Activated naive CD8-positive, alpha-beta T cell treated with anti-CD3 and anti-CD28 coated beads, Interleukin-2, amount 10 ng/mL, durations not matched to agents 7 days and 5 days (primary cell): ENCODE measurements at regions not wholly inside any gene's neighbourhood (a gene's known extent, or its start where the extent isn't known, plus 50 kb on each side); places are given as distances from the start of the nearest gene placed in this dataset.

ENCODE experiments used
- ATAC-seq: fragments of 150-1000 bp; cut with Tn5 transposase; one replicate; pipeline ENCODE4 v1.10.0; 2021; ENCODE audit warnings: low read depth, moderate library complexity
- POLR2A ChIA-PET: fragments of 350-600 bp; sonication (Branson Sonifier 250); formaldehyde crosslinking; loops from one replicate; lab custom pipeline; 2021; ENCODE audit warnings: antibody characterized with exemption; lab: Charles Lee
- DNase-seq: peaks from one replicate; pipeline ENCODE4 v3.0.0; 2021
- H3K27ac Mint-ChIP-seq: one replicate; pipeline ENCODE4 v1.8.0; 2022; ENCODE audit warnings: mild to moderate bottlenecking, mixed read lengths
- H3K27me3 Mint-ChIP-seq: one replicate; pipeline ENCODE4 v1.8.0; 2022; ENCODE audit warnings: mild to moderate bottlenecking, moderate library complexity, mixed read lengths
- H3K36me3 Mint-ChIP-seq: one replicate; pipeline ENCODE4 v1.8.0; 2021; ENCODE audit warnings: mild to moderate bottlenecking, mixed read lengths
- H3K4me1 Mint-ChIP-seq: one replicate; pipeline ENCODE4 v1.8.0; 2021; ENCODE audit warnings: mixed read lengths
- H3K4me3 Mint-ChIP-seq: one replicate; pipeline ENCODE4 v1.8.0; 2022; ENCODE audit warnings: mild to moderate bottlenecking, moderate library complexity, mixed read lengths
- H3K9me3 Mint-ChIP-seq: one replicate; pipeline ENCODE4 v1.8.0; 2021; ENCODE audit warnings: mixed read lengths

DNA sequence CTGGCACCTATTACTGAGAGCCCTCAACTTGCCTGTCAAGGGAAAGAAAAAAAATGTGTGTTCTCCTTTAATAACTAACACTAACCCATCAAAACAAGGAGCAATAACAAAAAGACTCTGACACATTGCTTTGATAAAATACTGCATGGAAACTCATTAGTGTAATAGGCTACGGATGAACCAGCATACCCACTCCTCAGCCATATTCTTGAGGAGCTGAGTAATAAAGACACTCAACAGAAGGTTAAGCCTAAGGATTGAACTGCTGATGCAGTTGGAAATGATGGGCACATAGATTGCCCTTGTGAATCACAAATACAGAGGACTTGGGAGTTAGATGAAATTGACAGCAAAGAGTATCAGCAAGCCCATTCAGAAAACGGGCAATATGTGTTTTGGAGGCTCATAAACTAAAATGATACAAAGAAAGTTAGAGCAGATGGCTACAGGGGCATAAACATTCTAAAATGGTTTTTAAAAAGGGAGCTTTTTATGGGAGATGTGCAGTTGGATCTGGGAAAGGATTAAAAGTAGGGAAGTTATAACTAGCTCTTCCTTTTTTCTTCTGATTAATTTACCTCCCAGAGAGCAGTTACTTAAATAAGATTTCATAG lies 447.6 kb upstream of the IL12A start:
- no peak overlapping the region for H3K4me3 Mint-ChIP-seq

DNA sequence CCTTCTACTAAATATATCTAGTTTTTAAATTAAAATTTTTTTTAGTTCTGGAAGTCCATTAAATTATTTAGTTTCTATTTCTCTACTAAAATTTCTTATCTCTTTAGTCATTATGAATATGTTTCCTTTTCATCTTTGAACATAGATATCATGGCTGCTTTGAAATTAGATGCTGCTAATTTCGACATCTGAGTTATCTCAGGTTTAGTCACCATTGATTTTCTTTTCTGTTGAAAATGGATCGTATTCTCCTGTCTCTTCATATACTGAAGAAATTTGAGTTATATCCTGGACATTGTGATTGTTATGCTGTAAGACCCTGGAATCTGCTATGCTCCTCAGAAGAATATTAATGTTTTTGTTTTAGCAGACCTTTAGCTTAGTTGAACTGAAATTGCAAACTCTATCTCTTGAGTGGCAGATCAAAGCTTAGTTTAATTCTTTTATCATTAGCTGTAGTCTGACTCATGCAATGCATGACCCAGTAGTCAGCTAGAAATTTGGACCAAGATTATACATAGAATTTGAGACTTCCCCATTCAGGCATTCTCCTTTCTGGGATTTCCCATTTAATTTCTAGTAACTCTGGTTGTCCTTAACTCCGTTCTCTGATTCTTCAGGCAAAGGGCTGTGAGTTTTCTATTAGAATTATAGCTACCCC lies 439.8 kb upstream of the IL12A start:
- POLR2A ChIA-PET = no interaction called here
- H3K27me3 Mint-ChIP-seq = no peaks in the 10 kb centered on the region
- ATAC-seq (no peak), DNase-seq (no peak)
- peaks cover 2% of the 10 kb centered on the region for H3K9me3 Mint-ChIP-seq
- H3K36me3 Mint-ChIP-seq = no peaks in the 10 kb centered on the region
- no peaks in the 10 kb centered on the region for H3K4me1 Mint-ChIP-seq
- H3K4me3 Mint-ChIP-seq = no peak overlapping the region
- no peak overlapping the region for H3K27ac Mint-ChIP-seq

More for the DNA sequence above, 447.6 kb upstream of the IL12A start:
- H3K9me3 Mint-ChIP-seq = peaks cover 3% of the 10 kb centered on the region
- ATAC-seq = no peak
- H3K27me3 Mint-ChIP-seq = no peaks in the 10 kb centered on the region
- DNase-seq = no peak
- POLR2A ChIA-PET = no interaction called here
- no peaks in the 10 kb centered on the region for H3K4me1 Mint-ChIP-seq
- no peak overlapping the region for H3K27ac Mint-ChIP-seq
- H3K36me3 Mint-ChIP-seq = no peaks in the 10 kb centered on the region

DNA sequence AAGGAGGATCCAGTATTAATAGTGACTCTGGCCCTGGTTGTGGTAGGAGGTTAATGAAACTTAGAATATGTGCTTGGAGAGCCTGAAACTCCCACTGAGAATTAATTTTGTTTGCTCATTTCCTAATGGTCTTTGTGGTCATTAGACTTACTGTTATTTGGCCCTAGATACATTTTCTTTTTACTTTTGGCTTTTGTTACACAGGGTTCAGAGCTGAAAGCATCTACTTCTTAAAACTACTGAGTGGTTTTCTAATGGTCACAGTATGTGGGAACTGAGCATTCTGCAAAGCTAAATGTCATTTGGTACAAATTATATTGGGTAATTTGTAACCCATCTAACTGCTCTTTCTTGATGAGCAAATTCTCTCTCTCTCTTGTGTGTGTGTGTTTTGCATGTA lies 433.4 kb upstream of the IL12A start:
- H3K9me3 Mint-ChIP-seq = no peaks in the 10 kb centered on the region
- POLR2A ChIA-PET = no interaction called here
- H3K4me1 Mint-ChIP-seq = no peaks in the 10 kb centered on the region
- ATAC-seq (no peak), DNase-seq (no peak)
- H3K27ac Mint-ChIP-seq = no peak overlapping the region
- H3K27me3 Mint-ChIP-seq = no peaks in the 10 kb centered on the region
- H3K4me3 Mint-ChIP-seq = no peak overlapping the region
- H3K36me3 Mint-ChIP-seq = no peaks in the 10 kb centered on the region

DNA sequence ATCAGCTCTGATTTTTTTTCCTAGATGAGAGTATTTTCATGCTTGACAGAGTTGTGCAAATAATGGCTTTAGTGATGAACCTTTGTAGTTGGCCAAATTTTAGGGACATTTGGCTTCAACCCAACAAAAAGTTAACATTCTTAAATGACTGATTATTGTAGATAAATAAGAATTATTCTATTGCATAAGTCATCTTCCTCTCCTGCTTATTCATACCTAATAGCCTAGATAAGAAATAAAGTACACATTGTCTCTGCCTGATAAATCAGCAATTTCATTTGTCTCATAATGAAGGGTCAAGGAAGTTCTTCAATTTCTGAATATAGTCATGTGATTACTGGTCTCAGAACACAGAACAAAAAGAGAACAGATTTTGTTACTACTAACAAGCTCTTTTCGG lies 428.9 kb upstream of the IL12A start:
- no peaks in the 10 kb centered on the region for H3K27me3 Mint-ChIP-seq
- no peak overlapping the region for H3K27ac Mint-ChIP-seq
- H3K4me1 Mint-ChIP-seq = no peaks in the 10 kb centered on the region
- POLR2A ChIA-PET = no interaction called here
- H3K36me3 Mint-ChIP-seq = no peaks in the 10 kb centered on the region
- no peaks in the 10 kb centered on the region for H3K9me3 Mint-ChIP-seq
- no peak overlapping the region for H3K4me3 Mint-ChIP-seq
- DNase-seq (no peak), ATAC-seq (no peak)

DNA sequence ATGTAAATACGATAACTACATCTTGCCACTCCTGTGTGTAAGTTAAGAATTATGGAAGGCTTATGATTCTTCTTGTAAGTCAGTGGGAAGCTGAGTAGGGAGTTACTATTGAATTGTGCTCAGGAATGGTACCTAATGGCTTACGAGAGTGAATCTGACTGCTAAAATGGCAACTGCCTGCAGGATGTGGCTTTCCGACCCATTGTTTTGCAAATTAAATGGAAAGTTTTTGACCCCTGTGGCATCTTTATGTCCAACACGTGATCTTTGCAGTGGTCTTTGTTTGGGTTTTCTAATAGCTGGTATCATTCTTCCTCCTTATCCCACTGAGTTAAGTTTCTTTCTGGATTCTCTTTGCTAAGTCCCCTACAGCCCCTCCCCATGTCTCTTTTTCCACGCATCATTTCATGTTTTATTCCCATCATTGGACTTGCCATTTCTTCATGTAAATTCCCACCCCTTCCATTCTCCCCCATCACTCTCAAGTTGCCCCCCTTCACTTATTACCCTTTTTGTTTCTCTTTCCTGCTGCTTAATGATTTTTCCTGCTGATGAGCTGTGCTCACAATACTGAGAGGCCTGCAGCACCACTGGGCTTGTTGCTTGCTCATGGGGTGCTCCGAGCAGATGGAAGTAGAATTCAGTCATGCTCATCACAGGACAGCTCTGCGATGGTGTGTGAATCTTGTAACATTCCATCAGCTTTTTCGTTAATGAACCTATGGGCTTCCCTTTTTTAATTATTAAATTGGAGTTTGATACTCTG lies 428.2 kb upstream of the IL12A start:
- DNase-seq (no peak), ATAC-seq (no peak)
- POLR2A ChIA-PET = no interaction called here
- Mint-ChIP-seq H3K27me3 (no peaks in the 10 kb centered on the region), H3K27ac (no peak overlapping the region), H3K4me1 (no peaks in the 10 kb centered on the region), H3K36me3 (no peaks in the 10 kb centered on the region), H3K9me3 (no peaks in the 10 kb centered on the region), H3K4me3 (no peak overlapping the region)

DNA sequence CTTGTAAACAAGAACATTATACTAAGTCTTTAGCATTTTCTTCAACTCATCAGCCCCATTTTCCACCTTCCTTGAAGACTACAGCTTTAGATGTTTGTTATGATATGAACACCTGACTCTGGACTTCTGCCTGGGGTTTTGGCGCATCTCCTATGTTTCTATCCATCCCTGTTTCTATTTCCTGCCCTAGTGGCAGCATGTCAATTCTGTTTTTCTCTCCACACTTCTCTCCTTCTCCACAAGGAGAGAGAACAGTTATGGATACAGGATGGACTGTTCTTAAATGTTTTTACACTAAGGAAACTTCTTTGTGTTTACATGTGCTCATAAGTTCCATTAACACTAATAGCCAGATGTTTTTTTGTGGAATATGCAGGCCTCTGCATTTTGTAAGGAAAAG lies 423.3 kb upstream of the IL12A start:
- ATAC-seq = no peak
- POLR2A ChIA-PET = no interaction called here
- H3K27ac Mint-ChIP-seq = no peak overlapping the region
- H3K4me1 Mint-ChIP-seq = no peaks in the 10 kb centered on the region
- H3K27me3 Mint-ChIP-seq = no peaks in the 10 kb centered on the region
- H3K36me3 Mint-ChIP-seq = no peaks in the 10 kb centered on the region
- H3K4me3 Mint-ChIP-seq = no peak overlapping the region
- DNase-seq = no peak
- H3K9me3 Mint-ChIP-seq = peaks cover 1% of the 10 kb centered on the region

DNA sequence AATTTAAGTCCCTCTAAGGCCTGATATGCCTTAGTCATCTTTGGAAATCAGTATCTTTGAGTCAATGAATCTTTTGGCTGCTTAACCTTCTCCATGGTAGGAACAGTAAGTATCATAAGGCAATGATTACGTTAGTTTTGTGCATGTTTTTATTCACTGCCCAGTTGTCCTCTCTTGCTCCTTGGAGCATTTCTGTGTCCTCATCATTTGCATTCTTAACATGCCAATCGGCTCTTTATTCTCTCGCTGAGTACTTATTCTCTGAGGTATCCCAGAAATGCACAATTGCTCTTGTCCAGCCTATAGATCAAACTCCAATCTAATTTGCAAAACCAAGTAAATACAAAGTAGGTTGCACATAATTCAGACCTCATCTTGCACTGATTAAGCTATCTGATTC lies 405.0 kb upstream of the IL12A start:
- Mint-ChIP-seq H3K4me3 (no peak overlapping the region), H3K27me3 (peaks cover 2% of the 10 kb centered on the region), H3K9me3 (no peaks in the 10 kb centered on the region), H3K4me1 (no peaks in the 10 kb centered on the region), H3K27ac (no peak overlapping the region), H3K36me3 (no peaks in the 10 kb centered on the region)
- no peak for DNase-seq
- no peak for ATAC-seq
- POLR2A ChIA-PET = no interaction called here

DNA sequence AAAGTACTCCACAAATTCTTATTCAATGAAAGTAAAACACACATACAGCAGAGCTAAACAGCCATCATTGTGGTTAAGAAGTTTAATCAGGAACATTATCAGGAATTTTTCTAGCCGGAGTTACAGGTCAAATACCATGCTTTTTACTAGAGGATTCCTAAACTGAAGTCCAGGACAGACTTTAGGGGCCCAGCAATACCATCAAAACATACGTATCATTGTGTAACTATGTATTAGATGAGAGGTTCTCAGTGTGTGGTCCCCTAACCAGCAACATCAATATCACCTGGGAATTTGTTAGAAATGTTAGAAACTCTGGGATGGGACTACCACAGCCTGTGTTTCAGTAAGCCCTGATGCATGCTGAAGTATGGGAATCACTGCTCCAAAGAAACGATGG lies 404.2 kb upstream of the IL12A start:
- no peak for DNase-seq
- Mint-ChIP-seq H3K27ac (no peak overlapping the region), H3K27me3 (peaks cover under 1% of the 10 kb centered on the region), H3K4me3 (no peak overlapping the region), H3K9me3 (no peaks in the 10 kb centered on the region), H3K36me3 (no peaks in the 10 kb centered on the region), H3K4me1 (no peaks in the 10 kb centered on the region)
- POLR2A ChIA-PET = no interaction called here
- no peak for ATAC-seq

DNA sequence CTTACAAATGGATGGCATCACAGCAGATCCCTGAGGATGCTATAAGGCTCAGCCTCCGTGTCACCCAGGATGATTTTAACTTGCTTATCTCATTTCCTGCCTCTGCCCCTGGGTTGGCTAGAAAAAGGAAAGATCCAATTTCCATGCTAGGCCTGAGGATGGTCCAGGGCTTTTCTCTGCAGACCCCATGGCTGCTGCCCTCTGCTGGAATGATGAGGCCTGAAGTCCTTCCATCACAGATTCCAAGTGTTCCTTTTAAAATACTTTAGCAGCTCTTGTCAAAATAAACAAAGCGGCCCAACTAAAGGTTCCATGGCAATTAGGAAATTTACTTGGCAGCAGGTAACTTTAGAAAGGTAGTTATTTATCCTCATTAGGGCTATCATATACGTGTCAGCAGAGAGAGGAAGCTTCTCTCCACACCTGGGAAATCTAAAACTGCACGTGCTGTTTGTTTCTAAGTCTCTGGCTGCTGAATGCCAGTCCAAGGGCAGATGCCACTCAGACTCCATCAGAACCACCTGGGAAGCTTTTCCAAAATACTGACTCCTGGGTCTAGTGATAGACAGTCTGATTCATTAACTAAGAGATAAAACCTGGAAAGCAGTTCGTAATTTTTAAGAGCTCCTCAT lies 401.9 kb upstream of the IL12A start:
- Mint-ChIP-seq H3K27ac (no peak overlapping the region), H3K9me3 (peaks cover 5% of the 10 kb centered on the region), H3K36me3 (no peaks in the 10 kb centered on the region), H3K4me3 (no peak overlapping the region), H3K4me1 (no peaks in the 10 kb centered on the region), H3K27me3 (no peaks in the 10 kb centered on the region)
- ATAC-seq = no peak
- DNase-seq = no peak
- POLR2A ChIA-PET = no interaction called here

DNA sequence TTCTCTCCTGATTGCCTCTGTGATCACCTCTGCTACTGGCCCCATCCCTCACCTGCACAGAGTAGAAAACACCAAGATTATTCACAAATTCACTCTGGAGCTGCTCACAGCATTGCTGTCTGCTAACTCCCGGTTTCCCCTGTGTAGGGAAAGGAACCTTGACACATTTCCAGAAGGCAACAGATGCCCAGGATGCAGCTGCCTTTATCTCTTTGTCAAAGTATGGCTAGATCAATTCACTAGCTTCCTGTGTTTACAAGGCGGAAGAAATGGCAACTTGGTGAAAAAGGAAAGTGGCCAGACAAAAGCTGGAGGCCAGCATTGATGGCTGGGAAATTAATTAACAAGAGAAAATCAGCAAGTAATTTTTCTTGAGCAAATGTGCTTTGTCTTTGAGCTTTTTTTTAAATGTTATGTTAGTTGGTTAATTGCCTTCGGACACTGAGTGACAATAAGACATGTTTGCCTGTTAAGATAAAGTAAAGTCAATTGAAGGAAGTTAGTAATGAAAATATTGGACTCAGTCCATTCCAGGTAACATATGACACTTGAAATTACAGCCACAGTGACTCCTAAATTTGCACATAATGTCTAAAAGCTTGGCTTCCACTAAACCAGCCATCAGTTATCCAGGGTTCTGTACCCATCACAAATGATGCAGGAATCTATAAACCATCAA lies 394.6 kb upstream of the IL12A start:
- no peaks in the 10 kb centered on the region for H3K4me1 Mint-ChIP-seq
- POLR2A ChIA-PET = no interaction called here
- no peaks in the 10 kb centered on the region for H3K36me3 Mint-ChIP-seq
- peaks cover 6% of the 10 kb centered on the region for H3K9me3 Mint-ChIP-seq
- DNase-seq (no peak), ATAC-seq (no peak)
- H3K27ac Mint-ChIP-seq = no peak overlapping the region
- H3K4me3 Mint-ChIP-seq = no peak overlapping the region
- no peaks in the 10 kb centered on the region for H3K27me3 Mint-ChIP-seq

DNA sequence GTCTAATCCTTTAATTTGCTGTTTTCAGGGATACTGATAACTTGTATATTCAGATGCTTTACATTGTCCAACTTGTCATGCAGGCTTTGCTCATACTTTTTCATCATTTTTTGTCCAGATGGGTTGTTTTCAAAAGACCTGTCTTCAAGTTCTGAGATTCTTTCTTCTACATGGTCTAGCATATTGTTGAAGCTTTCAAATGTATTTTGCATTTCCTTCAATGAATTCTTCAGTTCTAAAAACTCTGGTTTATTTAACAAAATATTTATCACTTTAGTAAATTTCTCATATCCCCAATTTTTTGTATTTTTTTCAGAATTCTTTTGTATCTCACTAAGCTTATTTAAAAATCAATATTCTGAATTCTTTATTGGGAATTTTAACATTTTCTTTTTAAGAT lies 388.3 kb upstream of the IL12A start:
- no peaks in the 10 kb centered on the region for H3K4me1 Mint-ChIP-seq
- no peak overlapping the region for H3K27ac Mint-ChIP-seq
- no peaks in the 10 kb centered on the region for H3K36me3 Mint-ChIP-seq
- peaks cover 7% of the 10 kb centered on the region for H3K9me3 Mint-ChIP-seq
- no peak for ATAC-seq
- no peak overlapping the region for H3K4me3 Mint-ChIP-seq
- H3K27me3 Mint-ChIP-seq = no peaks in the 10 kb centered on the region
- POLR2A ChIA-PET = no interaction called here
- no peak for DNase-seq

DNA sequence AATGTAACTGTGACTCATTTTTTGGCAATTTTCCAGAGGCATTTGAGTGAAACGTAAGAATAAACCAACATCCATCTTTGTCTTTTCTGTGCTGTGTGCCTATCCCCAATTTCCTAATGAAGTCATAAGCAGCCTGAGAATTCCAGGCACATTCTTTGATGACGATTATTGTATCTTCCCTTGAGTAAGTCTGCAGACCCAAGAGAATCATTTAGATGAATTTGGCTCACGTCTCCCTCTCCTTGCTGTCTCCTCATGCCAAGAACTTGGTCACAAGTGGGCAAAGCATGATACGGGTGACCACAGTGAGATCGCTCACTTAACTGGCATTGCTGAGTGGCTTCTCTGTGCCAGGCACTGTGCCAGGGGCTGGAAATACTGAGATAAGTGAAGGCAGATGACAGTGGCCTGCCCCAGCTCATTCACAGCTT lies 384.5 kb upstream of the IL12A start:
- POLR2A ChIA-PET = no interaction called here
- no peak for DNase-seq
- H3K27me3 Mint-ChIP-seq = no peaks in the 10 kb centered on the region
- H3K36me3 Mint-ChIP-seq = no peaks in the 10 kb centered on the region
- no peak overlapping the region for H3K4me3 Mint-ChIP-seq
- no peak overlapping the region for H3K27ac Mint-ChIP-seq
- no peaks in the 10 kb centered on the region for H3K4me1 Mint-ChIP-seq
- ATAC-seq = no peak
- peaks cover 6% of the 10 kb centered on the region for H3K9me3 Mint-ChIP-seq

DNA sequence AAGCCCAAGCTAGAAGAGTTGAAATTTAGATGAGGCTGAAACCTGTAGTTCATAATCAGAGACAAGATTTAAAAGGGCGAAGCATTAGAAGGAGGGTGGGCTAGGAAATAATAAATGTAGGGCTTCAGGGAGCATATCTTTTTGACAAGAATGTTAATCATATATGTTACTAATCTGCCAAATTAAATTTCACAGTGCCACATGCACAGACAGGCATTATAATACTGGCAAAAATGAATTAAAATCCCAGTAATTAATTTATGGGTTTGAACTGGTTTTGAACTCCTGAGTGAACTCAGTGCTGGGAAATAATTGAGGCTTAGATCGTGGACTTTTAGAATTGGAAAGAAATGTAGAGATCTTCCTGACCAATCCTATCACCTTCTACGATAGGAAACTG lies 383.5 kb upstream of the IL12A start:
- POLR2A ChIA-PET = no interaction called here
- no peaks in the 10 kb centered on the region for H3K36me3 Mint-ChIP-seq
- DNase-seq = no peak

More for the DNA sequence above, 383.5 kb upstream of the IL12A start:
- H3K4me1 Mint-ChIP-seq = no peaks in the 10 kb centered on the region
- H3K4me3 Mint-ChIP-seq = no peak overlapping the region
- H3K9me3 Mint-ChIP-seq = peaks cover 1% of the 10 kb centered on the region
- no peak overlapping the region for H3K27ac Mint-ChIP-seq
- ATAC-seq = no peak
- H3K27me3 Mint-ChIP-seq = no peaks in the 10 kb centered on the region
